OCI-LY1 (cell line): ENCODE measurements at regions not wholly inside any gene's neighbourhood (a gene's known extent, or its start where the extent isn't known, plus 50 kb on each side); places are given as distances from the start of the nearest gene placed in this dataset.

Experiments
- H2AFZ ChIP-seq: fragments of 200-600 bp; sonication (generic), shearing (Covaris generic); 2 replicates; pipeline ENCODE4 v1.6.0; 2014; ENCODE audit warnings: antibody characterized with exemption, mild to moderate bottlenecking, low read length
- H3F3A ChIP-seq: fragments of 200-600 bp; sonication (generic), shearing (Covaris generic); 2 replicates; pipeline ENCODE4 v1.6.0; 2014; ENCODE audit warnings: mild to moderate bottlenecking, antibody characterized with exemption, low read length, moderate library complexity; ENCODE audit not compliant: insufficient read depth
- H3K27ac ChIP-seq: fragments of 200-600 bp; sonication (generic); 2 replicates; pipeline ENCODE4 v1.5.1; 2014; ENCODE audit warnings: low read length, mixed run types, mild to moderate bottlenecking, low read depth; ENCODE audit not compliant: poor library complexity, severe bottlenecking
- H3K27me3 ChIP-seq: fragments of 200-600 bp; sonication (generic); 2 replicates; pipeline ENCODE4 v1.6.0; 2014; ENCODE audit warnings: antibody characterized with exemption, mild to moderate bottlenecking, low read length, moderate library complexity; ENCODE audit not compliant: insufficient read depth
- H3K36me3 ChIP-seq: fragments of 200-600 bp; sonication (generic); 2 replicates; pipeline ENCODE4 v1.6.1; 2014; ENCODE audit warnings: mild to moderate bottlenecking, antibody characterized with exemption, low read length, moderate library complexity, mixed read lengths; ENCODE audit not compliant: insufficient read depth
- H3K4me1 ChIP-seq: fragments of 200-600 bp; sonication (generic); 2 replicates; pipeline ENCODE4 v1.5.1; 2014; ENCODE audit warnings: mild to moderate bottlenecking, low read length, moderate library complexity; ENCODE audit not compliant: insufficient read depth, severe bottlenecking
- H3K4me2 ChIP-seq: fragments of 200-600 bp; sonication (generic), shearing (Covaris generic); 2 replicates; pipeline ENCODE4 v1.6.1; 2014; ENCODE audit warnings: low read length
- H3K4me3 ChIP-seq: fragments of 200-600 bp; sonication (generic); 2 replicates; pipeline ENCODE4 v1.5.1; 2014; ENCODE audit warnings: low read length, low read depth, mild to moderate bottlenecking, mixed read lengths; ENCODE audit not compliant: poor library complexity, severe bottlenecking
- H3K79me2 ChIP-seq: fragments of 200-600 bp; shearing (Covaris generic); 2 replicates; pipeline ENCODE4 v1.6.1; 2016; ENCODE audit warnings: mixed run types, low read length, mixed read lengths; ENCODE audit not compliant: insufficient read depth
- H3K9ac ChIP-seq: fragments of 200-600 bp; sonication (generic), shearing (Covaris generic); 2 replicates; pipeline ENCODE4 v1.6.1; 2014; ENCODE audit warnings: mild to moderate bottlenecking, low read length, mixed read lengths
- H3K9me2 ChIP-seq: fragments of 200-600 bp; sonication (generic), shearing (Covaris generic); 2 replicates; pipeline ENCODE4 v1.6.1; 2014; ENCODE audit warnings: low read depth, mild to moderate bottlenecking, low read length, mixed read lengths
- H3K9me3 ChIP-seq: fragments of 200-600 bp; shearing (Covaris generic); 2 replicates; pipeline ENCODE4 v1.6.1; 2014; ENCODE audit warnings: low read length, mixed read lengths
- H4K20me1 ChIP-seq: fragments of 200-600 bp; sonication (generic), shearing (Covaris generic); 2 replicates; pipeline ENCODE4 v1.6.0; 2016; ENCODE audit warnings: mild to moderate bottlenecking, low read length; ENCODE audit not compliant: insufficient read depth
- CTCF ChIP-seq: fragments of 200-600 bp; sonication (generic), shearing (Covaris generic); IDR thresholded peaks from 2 replicates; pipeline ENCODE4 v1.5.1; 2017; ENCODE audit warnings: mild to moderate bottlenecking, antibody characterized with exemption, low read length, moderate library complexity, mixed read lengths
- EZH2 ChIP-seq: fragments of 200-600 bp; sonication (generic), shearing (Covaris generic); IDR thresholded peaks from 2 replicates; pipeline ENCODE4 v1.8.0; 2017; ENCODE audit warnings: borderline replicate concordance, mixed run types, mild to moderate bottlenecking, antibody characterized with exemption, low read length, moderate library complexity, mixed read lengths

GRCh38 chr7:89593125-89593524 lies 561.1 kb upstream of the STEAP1 start:
- TF ChIP-seq CTCF (no peak), EZH2 (no peak)

GRCh38 chr7:89602984-89603383 lies 551.3 kb upstream of the STEAP1 start:
- H3K9ac ChIP-seq, result no peak overlapping the region
- no peaks in the 10 kb centered on the region; the same call in 1 of the 2 replicates for H3K9me2 ChIP-seq
- H4K20me1 ChIP-seq, result no peaks in the 10 kb centered on the region

More at GRCh38 chr7:89593125-89593524, 561.1 kb upstream of the STEAP1 start:
- H3K4me1 ChIP-seq, result no peaks in the 10 kb centered on the region
- no peak overlapping the region for H3K4me2 ChIP-seq
- no peaks in the 10 kb centered on the region for H4K20me1 ChIP-seq
- no peak overlapping the region for H2AFZ ChIP-seq
- H3K27me3 ChIP-seq, result no peaks in the 10 kb centered on the region
- no peaks in the 10 kb centered on the region for H3K9me2 ChIP-seq
- no peak overlapping the region for H3K9ac ChIP-seq
- H3K27ac ChIP-seq, result no peak overlapping the region
- H3F3A ChIP-seq, result no peaks in the 10 kb centered on the region
- no peak overlapping the region for H3K4me3 ChIP-seq
- H3K36me3 ChIP-seq, result no peaks in the 10 kb centered on the region
- no peaks in the 10 kb centered on the region for H3K9me3 ChIP-seq
- 0 out of 2 replicates have a peak, but pooled peaks cover under 1% of the 10 kb centered on the region for H3K79me2 ChIP-seq

DNA sequence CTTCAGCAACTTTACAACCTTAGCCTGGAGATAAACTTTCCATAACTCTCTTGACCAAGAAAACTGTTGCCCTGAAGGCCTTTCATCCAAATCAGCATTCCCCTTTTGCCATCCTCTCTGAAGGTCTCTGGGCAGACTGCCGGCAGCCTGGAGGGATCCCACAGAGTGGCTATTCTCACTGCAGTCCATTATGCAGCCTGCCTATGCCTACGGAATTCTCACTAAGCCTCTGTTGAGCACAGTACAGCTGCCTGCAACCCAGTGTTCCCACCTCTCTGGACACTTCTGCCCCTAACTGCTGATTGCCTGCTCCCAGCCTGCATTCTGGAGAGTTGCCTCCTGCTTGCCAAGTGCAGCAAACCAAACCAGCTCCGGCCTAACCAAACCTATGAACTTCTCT lies 548.9 kb upstream of the STEAP1 start:
- no peak for TF ChIP-seq CTCF
- TF ChIP-seq EZH2, result no peak
- H3K9me3 ChIP-seq, result peaks cover 4% of the 10 kb centered on the region
- no peak overlapping the region for H3K4me2 ChIP-seq
- no peak overlapping the region for H3K27ac ChIP-seq
- no peaks in the 10 kb centered on the region for H3K4me1 ChIP-seq
- H3K79me2 ChIP-seq, result no peaks in the 10 kb centered on the region
- H2AFZ ChIP-seq, result no peak overlapping the region
- no peaks in the 10 kb centered on the region for H3F3A ChIP-seq
- H3K27me3 ChIP-seq, result no peaks in the 10 kb centered on the region
- no peaks in the 10 kb centered on the region for H4K20me1 ChIP-seq
- H3K9me2 ChIP-seq, result no peaks in the 10 kb centered on the region; the same call in 1 of the 2 replicates
- no peaks in the 10 kb centered on the region for H3K36me3 ChIP-seq
- no peak overlapping the region for H3K4me3 ChIP-seq
- no peak overlapping the region for H3K9ac ChIP-seq

More at GRCh38 chr7:89602984-89603383, 551.3 kb upstream of the STEAP1 start:
- Histone ChIP-seq H3K27me3 (no peaks in the 10 kb centered on the region), H3F3A (no peaks in the 10 kb centered on the region), H3K79me2 (0 out of 2 replicates have a peak, but pooled peaks cover 3% of the 10 kb centered on the region), H3K36me3 (no peaks in the 10 kb centered on the region), H3K4me3 (no peak overlapping the region), H3K27ac (no peak overlapping the region), H3K9me3 (peaks cover 4% of the 10 kb centered on the region), H3K4me2 (no peak overlapping the region), H2AFZ (no peak overlapping the region), H3K4me1 (no peaks in the 10 kb centered on the region)
- TF ChIP-seq CTCF (no peak), EZH2 (no peak)
